Activated effector memory CD4-positive, alpha-beta T cell treated with Interleukin-2 at 50 U/mL for 16 hours (primary cell): ENCODE measurements at regions not wholly inside any gene's neighbourhood (a gene's known extent, or its start where the extent isn't known, plus 50 kb on each side); places are given as distances from the start of the nearest gene placed in this dataset.
"Not testable (repeated sequence)": the region's sequence is repeated elsewhere in the genome, so short reads cannot be mapped to it uniquely, and the experiment has no call there.

Source experiments
- DNase-seq: peaks from one replicate; pipeline ENCODE4 v3.0.0-alpha.2; 2020

DNA sequence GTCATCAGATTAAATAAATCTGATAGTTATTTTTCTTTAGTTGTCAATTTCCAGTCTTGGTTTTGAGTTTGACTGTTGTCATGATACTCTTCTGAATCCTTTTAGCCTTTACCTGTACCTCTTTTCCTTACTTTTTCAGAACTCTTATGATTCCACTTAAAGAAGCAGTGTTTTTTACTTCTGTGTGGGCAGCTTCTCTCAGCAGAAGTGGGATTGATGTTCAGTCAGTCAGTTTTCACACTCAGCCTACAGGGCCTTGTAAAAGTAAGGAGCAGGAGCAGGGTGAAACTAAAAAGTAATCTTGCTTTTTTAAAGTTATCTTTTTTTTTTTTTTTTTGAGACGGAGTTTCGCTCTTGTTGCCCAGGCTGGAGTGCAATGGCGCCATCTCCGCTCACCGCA is 75.1 kb downstream of the HAUS1 start:
- no peak for DNase-seq

DNA sequence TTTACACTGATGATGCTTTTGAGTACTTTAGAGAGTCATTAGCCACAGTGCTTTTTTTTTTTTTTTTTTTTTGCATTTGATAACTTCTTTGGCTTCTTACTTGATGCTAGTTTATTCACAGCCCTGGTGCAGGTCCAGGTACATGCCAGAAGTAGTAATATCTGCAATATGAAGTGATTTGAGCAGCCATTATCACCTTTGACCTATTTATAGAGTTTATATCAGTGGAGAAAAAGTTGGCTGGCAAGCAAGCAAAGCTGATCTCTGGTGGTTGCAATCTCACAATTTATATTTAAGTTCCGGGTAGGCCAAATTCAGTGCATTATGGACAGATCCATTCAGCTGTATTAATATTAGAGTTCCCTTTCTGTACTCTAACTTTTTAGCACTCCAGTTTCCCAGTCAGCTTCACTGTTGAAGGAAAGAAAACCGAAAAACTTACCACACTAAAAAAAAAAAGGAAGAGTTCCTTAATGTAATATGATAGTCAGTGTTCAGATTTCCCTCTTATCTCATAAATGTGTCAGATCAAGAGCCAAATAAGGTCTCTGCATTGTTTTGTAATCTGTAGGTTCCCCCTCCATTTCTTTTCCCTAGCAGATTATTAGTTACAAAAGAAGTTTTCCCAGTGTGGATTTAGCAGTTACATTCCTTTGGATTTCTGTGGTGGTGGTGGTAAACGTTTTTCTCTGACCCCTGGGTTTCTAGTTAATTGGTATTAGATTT is 78.6 kb downstream of the HAUS1 start:
- no peak for DNase-seq

DNA sequence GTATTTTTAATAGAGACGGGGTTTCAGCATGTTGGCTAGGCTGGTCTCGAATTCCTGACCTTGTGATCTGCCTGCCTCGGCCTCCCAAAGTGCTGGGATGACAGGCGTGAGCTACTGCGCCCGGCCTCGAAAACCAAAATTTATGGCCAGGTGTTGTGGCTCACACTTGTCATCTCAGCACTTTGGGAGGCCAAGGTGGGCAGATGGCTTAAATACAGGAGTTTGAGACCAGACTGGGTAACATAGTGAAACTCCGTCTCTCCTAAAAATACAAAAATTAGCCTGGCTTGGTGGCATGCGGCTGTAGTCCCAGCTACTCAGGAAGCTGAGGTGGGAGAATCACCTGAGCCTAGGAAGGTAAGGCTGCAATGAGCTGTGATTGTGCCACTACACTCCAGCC is 80.1 kb downstream of the HAUS1 start:
- DNase-seq: not testable (repeated sequence)

DNA sequence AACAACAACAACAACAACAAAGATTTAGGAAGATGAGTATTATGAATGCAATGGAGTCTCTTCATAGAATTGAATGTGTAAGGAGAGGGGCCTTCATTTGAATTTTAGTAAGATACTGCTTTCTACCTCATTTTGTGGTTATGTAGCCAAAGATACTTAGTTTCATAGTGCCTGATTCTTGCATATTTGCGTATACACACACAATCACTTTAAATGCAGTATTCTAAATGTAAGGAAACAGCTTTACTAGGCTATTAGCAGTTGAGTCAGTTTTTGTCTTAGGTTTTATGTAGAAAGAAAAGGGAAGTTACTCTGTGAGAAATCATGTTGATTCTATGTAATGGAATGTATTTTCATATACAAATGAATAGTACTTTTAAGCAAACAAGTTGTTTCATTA is 80.5 kb downstream of the HAUS1 start:
- DNase-seq: no peak

DNA sequence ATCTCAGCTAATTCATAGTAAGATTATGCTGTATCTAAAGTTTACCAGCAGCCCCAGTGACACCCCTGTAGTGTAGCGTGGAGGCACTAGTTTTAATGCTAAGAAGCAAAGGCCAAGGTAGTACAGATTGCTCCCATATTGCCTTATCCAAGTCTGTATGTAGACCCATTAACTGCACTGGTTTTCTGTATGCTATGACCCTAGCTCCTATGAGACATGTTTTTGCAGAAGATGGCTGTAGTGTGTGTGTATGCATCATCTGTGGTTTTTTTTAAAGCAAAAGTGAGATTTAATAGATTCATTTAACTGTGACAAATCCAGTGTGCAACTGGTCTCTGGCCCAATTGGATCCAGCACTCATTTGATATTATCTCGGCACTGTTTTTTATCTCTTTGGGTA is 86.5 kb downstream of the HAUS1 start:
- no peak for DNase-seq

DNA sequence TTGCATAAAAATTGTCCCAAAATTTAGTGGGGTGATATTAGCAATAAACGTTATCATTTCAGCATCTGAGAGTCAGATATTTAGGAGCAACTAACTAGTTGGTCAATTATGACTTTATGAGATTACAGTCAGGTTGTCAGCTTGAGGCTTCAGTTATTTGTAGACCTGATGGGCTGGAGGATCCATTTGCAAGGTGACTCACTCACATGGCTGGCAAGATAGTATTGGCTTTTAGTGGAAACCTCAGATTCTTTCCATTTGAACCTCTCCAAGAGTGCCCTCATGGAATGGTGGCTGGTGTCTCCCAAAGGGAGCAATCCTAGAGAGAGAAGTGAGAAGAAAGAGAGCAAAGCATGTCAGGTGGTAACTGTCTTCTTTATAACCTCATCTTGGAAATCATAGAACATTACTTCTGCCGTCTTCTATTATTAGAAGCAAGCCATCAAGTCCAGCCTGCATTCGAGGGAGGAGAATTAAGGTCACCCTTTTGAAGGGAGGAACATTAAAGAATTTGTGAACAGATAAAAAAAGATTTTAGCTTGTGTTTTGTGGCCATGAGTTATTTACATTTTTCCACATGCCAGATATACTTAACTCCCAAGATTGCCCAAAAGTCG is 92.5 kb downstream of the HAUS1 start:
- DNase-seq: no peak

DNA sequence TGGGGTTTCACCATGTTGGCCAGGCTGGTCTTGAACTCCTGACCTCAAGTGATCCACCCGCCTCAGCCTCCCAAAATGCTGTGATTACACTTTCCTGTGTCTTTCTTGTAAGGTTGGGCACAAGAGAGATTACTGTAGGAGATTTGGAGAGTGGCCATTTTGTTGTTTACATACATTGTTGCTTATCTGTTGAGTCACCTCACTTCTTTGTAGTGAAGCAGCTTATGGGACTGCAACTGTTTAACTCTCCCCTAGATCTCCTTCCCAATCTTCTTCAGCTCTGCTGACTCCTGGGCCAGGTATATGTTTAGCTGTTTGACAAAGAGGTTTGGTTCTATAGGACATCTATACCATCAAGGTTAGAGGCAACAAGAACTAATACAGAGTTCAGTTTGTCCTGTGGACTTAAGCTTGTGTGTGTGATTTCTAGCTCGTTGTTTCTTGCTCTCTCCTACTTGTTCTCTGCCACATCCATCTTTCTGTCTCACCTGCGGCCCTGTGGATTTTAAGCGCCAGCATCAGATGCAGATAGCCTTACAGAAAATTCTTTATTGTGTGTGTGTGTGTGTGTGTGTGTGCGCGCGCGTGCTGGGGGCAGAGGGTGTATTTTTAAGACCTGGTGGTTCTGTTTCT is 95.4 kb downstream of the HAUS1 start:
- no peak for DNase-seq

DNA sequence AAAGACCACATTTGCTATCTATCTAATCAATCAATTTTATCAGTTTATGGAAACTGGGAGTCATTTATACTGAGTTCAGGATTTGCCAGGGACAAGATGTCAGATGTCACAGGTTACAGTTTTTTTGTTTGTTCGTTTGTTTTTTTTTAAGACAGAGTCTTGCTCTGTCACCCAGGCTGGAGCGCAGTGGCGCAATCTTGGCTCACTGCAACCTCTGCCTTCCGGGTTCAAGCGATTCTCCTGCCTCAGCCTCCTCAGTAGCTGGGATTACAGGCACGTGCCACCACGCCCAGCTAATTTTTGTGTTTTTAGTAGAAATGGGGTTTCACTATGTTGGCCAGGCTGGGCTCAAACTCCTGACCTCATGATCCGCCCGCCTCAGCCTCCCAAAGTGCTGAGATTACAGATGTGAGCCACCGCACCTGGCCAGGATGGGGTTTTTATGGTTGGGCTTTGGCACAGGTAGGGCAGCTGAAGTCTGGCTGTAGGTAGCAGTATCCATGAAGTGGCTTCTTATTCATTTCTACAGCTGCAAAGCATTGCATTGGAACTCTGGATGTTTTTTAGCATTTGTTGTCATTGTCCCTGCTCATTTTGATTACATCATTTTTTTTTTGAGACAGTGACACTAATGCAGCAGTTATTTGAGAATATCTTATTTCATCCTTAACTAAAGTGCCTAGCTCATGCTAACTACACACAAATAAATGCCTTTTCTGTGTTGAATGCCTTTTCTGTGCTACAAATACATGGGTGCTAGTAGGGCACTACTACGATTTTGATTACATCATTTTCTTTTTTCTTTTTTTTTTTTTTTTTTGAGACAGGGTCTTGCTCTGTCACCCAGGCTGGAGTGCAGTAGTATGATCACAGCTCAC is 96.2 kb downstream of the HAUS1 start:
- not testable (repeated sequence) for DNase-seq

DNA sequence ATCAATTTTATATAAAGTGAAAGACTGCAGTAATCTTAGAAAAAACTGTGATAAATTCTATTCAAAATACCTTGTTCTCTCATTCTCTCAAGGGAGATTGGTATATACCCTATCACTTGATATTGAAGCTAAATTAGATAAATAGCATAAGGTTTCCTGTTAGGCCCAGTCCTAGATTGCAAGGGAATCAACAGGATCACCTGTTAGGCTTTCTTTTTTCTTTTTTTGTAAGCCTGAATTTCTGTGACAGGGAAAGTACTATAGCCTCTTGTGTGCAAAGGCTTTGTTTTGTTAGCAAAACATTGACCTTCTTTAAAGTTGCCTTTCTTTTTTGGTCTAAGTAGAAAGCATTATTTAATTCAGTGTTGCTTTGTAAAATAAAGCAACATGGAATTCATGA is 100.0 kb downstream of the HAUS1 start:
- no peak for DNase-seq

DNA sequence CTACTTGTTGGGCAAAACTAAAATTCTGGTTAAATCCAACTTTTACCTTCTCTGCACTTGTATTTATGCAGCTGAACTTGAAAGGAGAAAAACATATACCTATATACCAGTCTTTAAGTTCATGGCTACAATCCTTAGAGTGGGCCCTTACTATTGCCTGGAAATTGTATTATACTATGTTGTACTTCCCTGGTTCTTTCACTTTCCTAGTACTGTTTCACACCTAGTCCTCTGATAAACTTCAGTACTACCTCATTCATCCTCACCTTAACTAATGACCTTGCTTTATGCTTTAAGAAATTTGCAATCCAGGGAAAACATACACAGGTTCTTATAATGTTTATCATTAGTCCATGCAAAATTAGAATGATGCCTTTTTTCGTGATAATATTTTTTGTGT is 103.8 kb downstream of the HAUS1 start:
- DNase-seq: no peak

DNA sequence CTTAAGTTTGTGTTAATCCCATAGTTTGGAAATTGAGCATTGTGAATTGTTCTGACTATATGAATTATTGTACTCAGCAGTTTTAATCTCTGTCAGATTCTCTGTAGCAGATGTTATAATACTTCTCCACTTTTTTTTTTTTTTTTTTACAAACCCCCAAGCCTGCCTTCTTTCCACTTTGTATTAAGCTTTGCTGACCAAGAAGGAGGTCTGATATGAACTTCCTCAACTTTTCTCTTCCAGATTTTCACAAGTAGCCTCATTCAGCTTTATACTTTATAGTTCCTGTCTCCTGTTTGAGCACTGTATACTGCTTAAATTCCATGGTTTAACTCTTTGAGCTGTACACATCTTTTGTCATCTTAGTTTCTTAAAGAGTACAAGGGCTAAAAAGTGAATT is 105.0 kb downstream of the HAUS1 start:
- DNase-seq: no peak

DNA sequence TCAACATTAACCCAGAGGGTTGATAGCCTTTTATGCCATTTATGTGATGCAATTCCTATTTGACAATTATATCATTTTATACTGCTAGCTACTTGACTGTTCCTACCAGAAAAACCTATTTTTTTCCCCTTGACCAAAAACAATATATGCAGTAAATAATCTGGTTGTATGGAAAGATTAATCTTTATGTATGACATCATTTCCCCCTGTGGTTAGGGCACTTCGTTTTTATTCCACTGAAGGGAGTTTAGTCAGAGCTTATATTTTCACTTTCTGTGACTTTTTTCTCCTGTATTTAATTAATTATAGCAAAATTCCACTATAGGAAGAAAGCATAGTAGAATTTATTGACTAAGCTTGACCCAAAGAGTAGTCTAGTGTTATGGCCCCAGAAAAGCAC is 107.6 kb downstream of the HAUS1 start:
- DNase-seq: no peak

DNA sequence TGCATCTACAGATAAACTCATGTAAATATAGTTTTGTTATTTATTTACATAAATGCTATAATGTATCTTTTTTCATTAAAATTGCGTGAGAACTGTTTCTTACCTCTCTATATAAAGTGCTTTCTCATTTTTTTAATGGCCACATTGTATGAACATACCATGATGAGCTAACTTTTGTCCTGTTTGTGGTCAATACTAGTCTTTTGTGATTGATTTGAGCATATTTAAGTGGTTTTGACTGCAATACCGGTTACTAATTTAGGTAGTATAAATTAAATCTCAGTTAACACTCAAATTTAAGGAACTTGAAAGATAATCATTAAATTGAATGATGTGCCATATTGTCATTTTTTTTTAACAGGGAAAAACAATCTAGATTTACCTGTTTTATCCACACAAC is 108.2 kb downstream of the HAUS1 start:
- no peak for DNase-seq

DNA sequence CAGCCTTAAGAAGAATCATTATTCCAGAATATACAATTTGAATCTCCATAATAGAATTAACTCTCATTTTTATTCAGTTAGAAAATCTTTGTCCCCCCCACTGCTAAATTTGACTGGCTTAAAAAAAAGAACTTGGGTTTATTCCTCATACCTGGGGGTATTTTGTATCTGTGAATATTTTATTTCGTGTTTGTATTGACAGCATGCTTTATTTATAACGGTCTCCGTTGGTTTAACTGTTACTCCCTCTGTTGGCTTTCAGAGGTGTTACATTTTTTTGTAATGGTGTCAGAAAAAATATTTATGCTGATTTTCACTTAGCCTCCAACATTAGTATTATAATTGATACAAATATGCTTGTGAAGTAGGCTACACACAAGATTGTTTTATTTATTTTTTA is 109.1 kb downstream of the HAUS1 start:
- DNase-seq: no peak

DNA sequence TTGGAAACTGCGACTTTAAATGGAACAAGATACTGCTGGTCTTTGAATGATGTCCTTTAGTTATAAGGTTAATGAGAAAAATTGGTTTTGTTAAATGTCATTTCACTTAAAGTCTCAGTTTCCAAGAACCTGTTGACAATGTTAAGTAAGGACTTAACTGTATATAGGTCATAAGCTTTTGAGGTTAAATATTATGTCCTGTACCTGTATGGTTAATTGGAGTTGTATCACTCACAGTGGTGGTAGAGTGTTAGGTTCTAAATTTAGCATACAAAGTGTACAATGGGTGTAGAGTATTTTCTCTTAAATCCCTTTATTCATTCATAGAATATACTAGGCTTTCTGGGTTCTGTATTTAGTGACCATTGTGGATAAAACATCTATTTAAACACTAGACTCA is 110.2 kb downstream of the HAUS1 start:
- DNase-seq: no peak

DNA sequence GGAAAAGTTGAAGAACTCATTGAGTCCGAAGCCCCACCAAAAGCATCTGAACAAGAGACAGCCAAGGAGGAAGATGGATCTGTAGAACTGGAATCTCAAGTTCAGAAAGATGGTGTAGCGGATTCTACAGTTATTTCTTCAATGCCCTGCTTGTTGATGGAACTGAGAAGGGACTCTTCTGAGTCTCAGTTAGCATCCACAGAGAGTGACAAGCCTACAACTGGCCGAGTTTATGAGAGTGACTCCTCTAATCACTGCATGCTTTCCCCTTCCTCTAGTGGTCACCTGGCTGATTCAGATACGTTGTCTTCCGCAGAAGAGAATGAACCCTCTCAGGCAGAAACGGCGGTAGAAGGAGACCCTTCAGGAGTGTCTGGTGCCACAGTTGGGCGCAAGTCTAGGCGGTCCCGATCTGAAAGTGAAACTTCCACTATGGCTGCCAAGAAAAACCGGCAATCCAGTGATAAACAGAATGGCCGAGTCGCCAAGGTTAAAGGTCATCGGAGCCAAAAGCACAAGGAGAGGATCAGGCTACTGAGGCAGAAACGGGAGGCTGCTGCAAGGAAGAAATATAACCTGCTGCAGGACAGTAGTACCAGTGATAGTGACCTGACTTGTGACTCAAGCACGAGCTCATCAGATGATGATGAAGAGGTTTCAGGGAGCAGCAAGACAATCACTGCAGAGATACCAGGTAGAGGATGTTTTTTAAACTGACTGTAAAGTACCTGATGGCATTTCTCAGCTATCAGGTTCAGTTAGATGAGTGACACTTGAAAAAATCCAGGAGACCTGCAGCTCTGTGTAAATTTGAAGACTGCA is 111.9 kb downstream of the HAUS1 start:
- DNase-seq: no peak

DNA sequence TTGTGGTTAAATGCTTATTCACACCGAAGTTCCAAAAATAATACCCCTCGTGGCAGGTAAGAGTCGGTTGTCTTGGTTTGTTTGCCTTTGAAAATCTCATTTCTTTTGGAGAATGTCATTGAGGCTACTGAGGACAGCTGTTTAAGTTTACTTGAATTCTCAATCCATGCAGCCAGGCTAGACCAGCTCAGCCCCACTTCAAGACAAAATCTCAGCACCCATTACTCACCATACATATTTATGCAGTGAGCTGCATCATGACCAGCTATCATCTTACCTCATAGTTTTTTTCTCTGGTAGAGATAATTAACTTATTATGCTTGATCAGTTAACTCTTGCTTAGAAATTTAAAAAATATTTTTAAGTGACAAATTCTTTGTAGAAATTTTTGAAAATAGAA is 115.9 kb downstream of the HAUS1 start:
- no peak for DNase-seq

DNA sequence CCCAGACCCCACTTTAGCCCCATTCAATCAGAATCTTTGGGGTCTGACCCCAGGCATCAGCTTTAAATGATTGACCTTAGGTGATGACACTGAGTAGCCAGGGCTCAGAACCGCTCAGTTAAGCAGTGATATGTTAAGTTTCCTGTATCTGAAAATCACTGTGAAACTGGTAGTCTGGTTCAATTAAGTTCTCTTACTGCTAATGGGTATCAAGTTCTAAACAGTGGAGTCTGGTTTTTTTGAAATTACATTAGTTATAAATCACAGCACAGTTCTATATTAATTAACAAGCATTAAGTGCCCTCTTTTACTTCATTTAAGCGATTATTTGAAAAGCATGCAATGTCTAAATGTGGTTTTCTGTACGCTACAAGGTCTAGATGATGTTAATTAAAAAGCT is 117.9 kb downstream of the HAUS1 start:
- no peak for DNase-seq

DNA sequence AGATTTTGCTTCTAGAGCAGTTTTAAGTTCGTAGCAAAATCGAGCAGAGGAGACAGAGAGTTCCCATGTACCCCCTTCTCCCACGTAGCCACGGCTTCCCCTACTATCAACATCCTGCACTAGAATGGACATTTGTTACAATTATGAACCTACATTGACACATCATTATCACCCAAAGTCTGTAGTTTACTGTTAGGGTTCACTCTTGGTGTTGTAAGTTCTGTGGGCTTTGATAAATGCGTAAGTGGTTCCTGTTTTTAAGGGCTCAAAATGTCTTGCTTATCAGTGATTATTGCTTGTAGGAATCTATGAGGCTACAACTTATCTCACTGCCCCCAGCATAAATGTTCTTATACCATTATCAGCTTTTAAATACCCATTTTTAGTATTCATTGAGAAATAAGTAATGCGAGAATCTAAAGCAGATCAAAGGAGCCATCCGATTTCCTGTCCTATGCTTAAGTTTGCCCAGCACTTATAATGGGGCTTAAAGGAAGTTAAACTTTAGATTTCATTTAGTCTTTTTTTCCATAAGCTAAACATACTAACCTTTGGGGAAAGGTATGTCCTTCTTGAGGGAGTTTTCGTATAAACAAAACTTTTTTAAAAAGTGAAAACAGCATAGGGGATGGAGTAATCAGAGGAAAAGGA is 118.7 kb downstream of the HAUS1 start:
- no peak for DNase-seq

DNA sequence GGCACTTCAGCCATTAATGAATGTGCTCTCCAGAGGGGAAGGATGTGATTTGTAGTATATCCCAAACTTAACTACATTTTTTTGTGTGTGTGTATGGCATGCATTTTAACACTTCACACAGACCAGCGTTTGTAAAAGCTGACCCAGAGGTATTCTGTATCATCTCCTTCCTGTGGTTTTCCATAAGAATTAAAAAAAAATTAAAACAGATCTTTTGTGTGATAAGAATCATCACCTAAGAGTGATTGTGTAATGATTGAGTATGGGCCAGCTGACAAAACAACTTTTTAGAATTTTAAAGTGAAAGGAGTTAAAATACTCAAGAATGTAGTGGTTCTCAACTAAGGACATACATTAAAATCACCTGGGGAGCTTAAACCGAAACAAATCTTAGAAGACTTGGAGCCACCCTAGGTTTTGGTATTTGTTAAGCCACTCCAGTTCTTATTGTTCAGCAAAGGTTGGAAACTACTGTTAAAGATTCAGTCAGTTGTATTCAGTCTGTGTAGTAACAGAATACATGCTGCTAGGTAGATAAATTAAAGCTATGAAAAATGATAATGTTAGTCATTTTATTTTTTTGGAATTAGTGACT is 120.1 kb downstream of the HAUS1 start:
- no peak for DNase-seq

DNA sequence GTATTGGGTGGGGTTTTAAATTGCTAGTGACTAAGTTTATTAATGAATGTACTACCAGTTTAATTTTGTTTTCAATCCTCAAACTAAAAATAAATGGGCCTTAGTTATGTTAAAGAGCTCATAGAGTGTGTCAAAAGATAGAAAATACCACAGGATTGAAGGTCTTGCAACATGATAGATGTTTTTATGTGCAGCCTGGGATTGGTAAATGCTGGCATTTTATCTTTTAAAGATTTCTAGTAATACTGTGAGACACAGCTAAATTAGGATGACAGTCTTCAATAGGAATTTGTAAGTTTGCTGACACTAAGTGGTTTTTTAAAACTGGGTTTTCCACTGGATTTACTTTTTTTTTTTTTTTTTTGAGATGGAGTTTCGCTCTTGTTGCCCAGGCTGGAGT is 122.3 kb downstream of the HAUS1 start:
- no peak for DNase-seq

DNA sequence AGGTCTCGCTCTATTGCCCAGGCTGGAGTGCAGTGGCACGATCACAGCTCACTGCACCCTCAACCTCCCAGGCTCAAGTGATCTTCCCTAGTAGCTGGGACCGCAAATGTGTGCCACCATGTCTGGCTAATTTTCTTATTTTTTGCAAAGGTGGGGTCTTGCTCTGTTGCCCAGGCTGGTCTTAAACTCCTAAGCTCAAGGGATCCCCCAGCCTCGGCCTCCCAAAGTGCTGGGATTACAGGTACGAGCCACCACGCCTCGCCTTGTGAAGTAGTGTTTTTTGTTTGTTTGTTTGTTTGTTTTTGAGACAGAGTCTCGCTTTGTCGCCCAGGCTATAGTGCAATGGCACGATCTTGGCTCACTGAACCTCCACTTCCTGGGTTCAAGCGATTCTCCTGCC is 125.5 kb downstream of the HAUS1 start:
- DNase-seq: not testable (repeated sequence)
